ENCODE measurements at regions not wholly inside any gene's neighbourhood (a gene's known extent, or its start where the extent isn't known, plus 50 kb on each side); places are given as distances from the start of the nearest gene placed in this dataset.

- H3K4me1 Mint-ChIP-seq, result peaks cover 30% of the 10 kb centered on the region
- H3K9me3 Mint-ChIP-seq, result no peaks in the 10 kb centered on the region
- H3K4me3 Mint-ChIP-seq, result no peak overlapping the region
- H3K27ac Mint-ChIP-seq (ENCODE audit: unreplicated experiment), result no peak overlapping the region
- H3K36me3 Mint-ChIP-seq (ENCODE audit: low read depth), result no peaks in the 10 kb centered on the region
- peaks cover 3% of the 10 kb centered on the region for H3K27me3 Mint-ChIP-seq (ENCODE audit: low read depth)
- DNase-seq (ENCODE audit: low read depth, low spot score), result no peak
- TF ChIP-seq CTCF (conservative IDR thresholded peaks at IDR 0.05), result no peak
Observed at GRCh38 chr15:47622055-47622454, 95.2 kb upstream of the SEMA6D start.

- no peak overlapping the region for H3K27ac Mint-ChIP-seq (ENCODE audit: unreplicated experiment)
- no peak for DNase-seq (ENCODE audit: low read depth, low spot score)
- H3K9me3 Mint-ChIP-seq, result peaks cover 4% of the 10 kb centered on the region
- H3K4me1 Mint-ChIP-seq, result peaks cover 8% of the 10 kb centered on the region
- no peaks in the 10 kb centered on the region for H3K36me3 Mint-ChIP-seq (ENCODE audit: low read depth)
- H3K27me3 Mint-ChIP-seq (ENCODE audit: low read depth), result peaks cover 3% of the 10 kb centered on the region
- TF ChIP-seq CTCF (conservative IDR thresholded peaks at IDR 0.05), result no peak
- no peak overlapping the region for H3K4me3 Mint-ChIP-seq
Observed at GRCh38 chr15:47624503-47624902, 92.8 kb upstream of the SEMA6D start.

- peaks cover 3% of the 10 kb centered on the region for H3K27me3 Mint-ChIP-seq (ENCODE audit: low read depth)
- no peak for DNase-seq (ENCODE audit: low read depth, low spot score)
- no peaks in the 10 kb centered on the region for H3K36me3 Mint-ChIP-seq (ENCODE audit: low read depth)
- H3K27ac Mint-ChIP-seq (ENCODE audit: unreplicated experiment), result no peak overlapping the region
- no peak for TF ChIP-seq CTCF (conservative IDR thresholded peaks at IDR 0.05)
- H3K4me3 Mint-ChIP-seq, result no peak overlapping the region
- no peaks in the 10 kb centered on the region for H3K4me1 Mint-ChIP-seq
- H3K9me3 Mint-ChIP-seq, result no peaks in the 10 kb centered on the region
Observed at GRCh38 chr15:47639042-47639441, 78.3 kb upstream of the SEMA6D start.

- Mint-ChIP-seq H3K9me3 (no peaks in the 10 kb centered on the region), H3K27me3 (ENCODE audit: low read depth) (peaks cover 3% of the 10 kb centered on the region)
Observed at GRCh38 chr15:47640079-47640478, 77.2 kb upstream of the SEMA6D start.

GRCh38 chr15:47640901-47641300 is 76.4 kb upstream of the SEMA6D start:
- DNase-seq (ENCODE audit: low read depth, low spot score), result no peak
- H3K4me1 Mint-ChIP-seq, result no peaks in the 10 kb centered on the region
- H3K27me3 Mint-ChIP-seq (ENCODE audit: low read depth), result peaks cover 3% of the 10 kb centered on the region
- H3K27ac Mint-ChIP-seq (ENCODE audit: unreplicated experiment), result no peak overlapping the region
- no peaks in the 10 kb centered on the region for H3K9me3 Mint-ChIP-seq
- no peak overlapping the region for H3K4me3 Mint-ChIP-seq
- no peak for TF ChIP-seq CTCF (conservative IDR thresholded peaks at IDR 0.05)
- no peaks in the 10 kb centered on the region for H3K36me3 Mint-ChIP-seq (ENCODE audit: low read depth)

More at GRCh38 chr15:47640079-47640478, 77.2 kb upstream of the SEMA6D start:
- no peak overlapping the region for H3K27ac Mint-ChIP-seq (ENCODE audit: unreplicated experiment)
- H3K36me3 Mint-ChIP-seq (ENCODE audit: low read depth), result no peaks in the 10 kb centered on the region
- no peak for TF ChIP-seq CTCF (conservative IDR thresholded peaks at IDR 0.05)
- no peak for DNase-seq (ENCODE audit: low read depth, low spot score)
- H3K4me1 Mint-ChIP-seq, result no peaks in the 10 kb centered on the region
- no peak overlapping the region for H3K4me3 Mint-ChIP-seq

- TF ChIP-seq CTCF (conservative IDR thresholded peaks at IDR 0.05), result no peak
- DNase-seq (ENCODE audit: low read depth, low spot score), result no peak
- Mint-ChIP-seq H3K27me3 (ENCODE audit: low read depth) (peaks cover 8% of the 10 kb centered on the region), H3K27ac (ENCODE audit: unreplicated experiment) (no peak overlapping the region), H3K9me3 (no peaks in the 10 kb centered on the region), H3K4me1 (no peaks in the 10 kb centered on the region), H3K36me3 (ENCODE audit: low read depth) (no peaks in the 10 kb centered on the region), H3K4me3 (no peak overlapping the region)
Observed at GRCh38 chr15:47644722-47645121, 72.6 kb upstream of the SEMA6D start.
